DND-41 (cell line): ENCODE measurements at regions not wholly inside any gene's neighbourhood (a gene's known extent, or its start where the extent isn't known, plus 50 kb on each side); places are given as distances from the start of the nearest gene placed in this dataset.

Source experiments
- ATAC-seq: fragments of 200-7000 bp; cut with Tn5 transposase; 3 replicates; pipeline ENCODE4 v1.9.1; 2021; ENCODE audit warnings: low read depth; ENCODE audit not compliant: insufficient read depth
- DNase-seq: peaks from one replicate; pipeline ENCODE4 v3.0.0-alpha.2; 2020
- H2AFZ ChIP-seq: 2 replicates; pipeline ENCODE4 v1.6.0; 2012; ENCODE audit warnings: low read depth, low read length
- H3K27ac ChIP-seq: 2 replicates; pipeline ENCODE4 v1.5.1; 2012; ENCODE audit warnings: low read length, inconsistent platforms
- H3K27me3 ChIP-seq: fragments of 200-600 bp; sonication (generic); 2 replicates; pipeline ENCODE4 v1.6.0; 2012; ENCODE audit warnings: low read length, mild to moderate bottlenecking, inconsistent platforms; ENCODE audit not compliant: insufficient read depth, poor library complexity
- H3K36me3 ChIP-seq: 2 replicates; pipeline ENCODE4 v1.5.1; 2012; ENCODE audit warnings: low read length, inconsistent platforms; ENCODE audit not compliant: insufficient read depth
- H3K4me1 ChIP-seq: 2 replicates; pipeline ENCODE4 v1.5.1; 2012; ENCODE audit warnings: mild to moderate bottlenecking, low read length; ENCODE audit not compliant: insufficient read depth
- H3K4me2 ChIP-seq: 2 replicates; pipeline ENCODE4 v1.6.0; 2012; ENCODE audit warnings: mild to moderate bottlenecking, moderate library complexity, low read length, inconsistent platforms; ENCODE audit not compliant: insufficient read depth
- H3K4me3 ChIP-seq, 2 experiments: fragments of 200-600 bp in 1 of 2; shearing (Covaris generic) in 1 of 2; 2 replicates each; pipeline ENCODE4 v1.5.1; 2012 to 2016; ENCODE audit warnings: inconsistent platforms in 2 of 2, low read length in 2 of 2, mild to moderate bottlenecking in 2 of 2, low read depth in 1 of 2, moderate library complexity in 1 of 2
- H3K79me2 ChIP-seq: 2 replicates; pipeline ENCODE4 v1.6.0; 2012; ENCODE audit warnings: low read length, inconsistent platforms; ENCODE audit not compliant: insufficient read depth
- H3K9ac ChIP-seq: 2 replicates; pipeline ENCODE4 v1.6.0; 2012; ENCODE audit warnings: low read depth, mild to moderate bottlenecking, inconsistent platforms, low read length, moderate library complexity
- H3K9me3 ChIP-seq: 2 replicates; pipeline ENCODE4 v1.5.1; 2012; ENCODE audit warnings: low read length, moderate library complexity, mild to moderate bottlenecking, inconsistent platforms; ENCODE audit not compliant: insufficient read depth, severe bottlenecking
- H4K20me1 ChIP-seq: 2 replicates; pipeline ENCODE4 v1.6.0; 2012; ENCODE audit warnings: low read length; ENCODE audit not compliant: insufficient read depth
- CTCF ChIP-seq: IDR thresholded peaks from 2 replicates; pipeline ENCODE4 v1.5.1; 2012; ENCODE audit warnings: borderline replicate concordance, low read length, moderate library complexity, mild to moderate bottlenecking; ENCODE audit not compliant: poor library complexity, severe bottlenecking; ENCODE audit errors: extremely low read depth
- EZH2 ChIP-seq: IDR thresholded peaks from 3 replicates; pipeline ENCODE4 v1.6.1; 2012; ENCODE audit warnings: borderline replicate concordance, low read depth, mild to moderate bottlenecking, moderate library complexity, low read length, inconsistent platforms; ENCODE audit not compliant: severe bottlenecking

GRCh38 chr3:4219227-4219568 is 84.0 kb upstream of the SETMAR start:
- TF ChIP-seq EZH2 (no peak), CTCF (no peak)
- no peak overlapping the region for H3K27ac ChIP-seq

DNA sequence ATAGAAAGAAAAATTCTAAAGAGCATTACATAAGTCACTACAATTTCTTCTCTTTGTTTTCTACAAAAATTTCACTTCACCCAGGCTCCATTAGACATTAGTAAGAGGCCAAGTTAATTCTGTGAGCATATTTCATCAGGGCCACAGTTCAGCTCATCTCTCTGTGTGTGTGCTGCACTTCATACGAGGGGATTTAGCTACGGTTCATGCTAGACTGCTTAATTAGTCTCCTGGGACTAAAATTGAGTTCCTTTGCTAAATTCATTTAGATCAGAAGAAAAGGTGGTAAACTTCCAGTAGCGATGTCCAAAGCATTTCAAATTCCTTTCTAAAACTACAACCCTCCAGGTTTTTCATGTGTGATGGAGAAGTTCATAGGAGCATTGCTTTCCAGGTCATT is 83.1 kb upstream of the SETMAR start:
- Histone ChIP-seq H3K4me3 (no peak overlapping the region), H3K27me3 (no peaks in the 10 kb centered on the region), H3K79me2 (no peaks in the 10 kb centered on the region), H3K4me1 (no peaks in the 10 kb centered on the region), H3K9me3 (no peaks in the 10 kb centered on the region), H3K27ac (no peak overlapping the region), H3K4me2 (no peak overlapping the region), H4K20me1 (no peaks in the 10 kb centered on the region), H3K9ac (no peak overlapping the region), H3K36me3 (no peaks in the 10 kb centered on the region), H2AFZ (no peak overlapping the region)
- DNase-seq (no peak), ATAC-seq (no peak)
- TF ChIP-seq CTCF: no peak
- no peak for TF ChIP-seq EZH2

More at GRCh38 chr3:4219227-4219568, 84.0 kb upstream of the SETMAR start:
- no peaks in the 10 kb centered on the region for H4K20me1 ChIP-seq
- H2AFZ ChIP-seq: no peak overlapping the region
- no peak overlapping the region for H3K4me3 ChIP-seq
- no peaks in the 10 kb centered on the region for H3K79me2 ChIP-seq
- no peak overlapping the region for H3K9ac ChIP-seq
- ATAC-seq (no peak), DNase-seq (no peak)
- no peaks in the 10 kb centered on the region for H3K27me3 ChIP-seq
- H3K4me2 ChIP-seq: no peak overlapping the region
- H3K4me1 ChIP-seq: no peaks in the 10 kb centered on the region
- H3K9me3 ChIP-seq: no peaks in the 10 kb centered on the region
- no peaks in the 10 kb centered on the region for H3K36me3 ChIP-seq

DNA sequence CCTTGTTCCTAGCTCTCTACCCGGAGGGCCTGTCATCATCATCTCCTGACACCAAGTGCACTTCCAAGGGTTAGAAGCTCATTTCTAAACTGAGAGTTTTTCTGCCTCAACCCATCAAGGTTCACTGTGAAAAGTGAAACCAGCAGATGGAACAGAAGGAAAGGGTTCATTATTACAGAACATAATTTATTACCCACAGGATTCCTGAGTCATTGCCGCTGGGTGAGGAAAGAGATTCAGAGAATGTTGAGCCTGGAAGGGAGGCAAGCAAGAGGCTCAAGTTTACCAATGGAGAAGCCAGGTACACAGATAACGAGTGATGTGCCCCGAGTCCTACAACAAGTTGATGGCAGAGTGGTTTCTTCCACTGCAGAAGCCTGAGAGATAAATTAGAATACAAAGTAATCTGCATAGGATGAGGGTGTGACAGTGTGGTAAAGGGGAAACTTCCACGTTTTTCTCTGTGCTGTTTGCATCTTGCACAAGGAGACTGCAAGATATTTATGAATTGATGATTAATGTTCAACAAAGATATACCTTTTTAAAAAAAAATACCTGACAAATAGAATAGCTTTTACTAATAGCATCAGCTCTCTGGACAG is 80.5 kb upstream of the SETMAR start:
- Histone ChIP-seq H4K20me1 (no peaks in the 10 kb centered on the region), H3K36me3 (no peaks in the 10 kb centered on the region), H3K4me2 (no peak overlapping the region), H3K79me2 (no peaks in the 10 kb centered on the region), H2AFZ (no peak overlapping the region), H3K27me3 (no peaks in the 10 kb centered on the region), H3K27ac (no peak overlapping the region), H3K9me3 (no peaks in the 10 kb centered on the region), H3K4me1 (no peaks in the 10 kb centered on the region), H3K9ac (no peak overlapping the region), H3K4me3 (no peak overlapping the region)
- no peak for DNase-seq
- no peak for ATAC-seq
- TF ChIP-seq CTCF: no peak
- TF ChIP-seq EZH2: no peak

GRCh38 chr3:4223777-4224176 is 79.4 kb upstream of the SETMAR start:
- Histone ChIP-seq H3K4me3 (no peak overlapping the region), H3K4me1 (no peaks in the 10 kb centered on the region), H3K9me3 (no peaks in the 10 kb centered on the region), H3K27me3 (no peaks in the 10 kb centered on the region), H3K27ac (no peak overlapping the region), H3K4me2 (no peak overlapping the region), H3K9ac (no peak overlapping the region), H2AFZ (no peak overlapping the region), H4K20me1 (no peaks in the 10 kb centered on the region; the same call in 1 of the 2 replicates), H3K36me3 (no peaks in the 10 kb centered on the region), H3K79me2 (no peaks in the 10 kb centered on the region)
- ATAC-seq: no peak
- TF ChIP-seq CTCF (no peak), EZH2 (no peak)
- no peak for DNase-seq
